GM06990 (cell line): ENCODE measurements at regions not wholly inside any gene's neighbourhood (a gene's known extent, or its start where the extent isn't known, plus 50 kb on each side); places are given as distances from the start of the nearest gene placed in this dataset.

Source experiments
- DNase-seq: peaks from one replicate; pipeline ENCODE4 v3.0.0-alpha.2; 2011; ENCODE audit not compliant: insufficient read length; ENCODE audit errors: extremely low read depth
- H3K27me3 ChIP-seq: replicated peaks from 2 replicates; pipeline ENCODE4 v1.6.0; 2011; ENCODE audit warnings: low read length; ENCODE audit not compliant: control insufficient read depth, insufficient read depth
- H3K36me3 ChIP-seq: 2 replicates; pipeline ENCODE4 v1.5.1; 2011; ENCODE audit warnings: low read length; ENCODE audit not compliant: control insufficient read depth, insufficient read depth
- H3K4me3 ChIP-seq: replicated peaks from 2 replicates; pipeline ENCODE4 v1.5.1; 2011; ENCODE audit warnings: low read depth, mild to moderate bottlenecking, control low read depth, low read length
- TF ChIP-seq, protein P1 (sequence below): IDR thresholded peaks from 2 replicates; pipeline ENCODE4 v1.5.1; 2011; ENCODE audit warnings: low read length, control low read depth, mild to moderate bottlenecking, inconsistent platforms; ENCODE audit not compliant: insufficient read depth, poor library complexity, severe bottlenecking

DNA sequence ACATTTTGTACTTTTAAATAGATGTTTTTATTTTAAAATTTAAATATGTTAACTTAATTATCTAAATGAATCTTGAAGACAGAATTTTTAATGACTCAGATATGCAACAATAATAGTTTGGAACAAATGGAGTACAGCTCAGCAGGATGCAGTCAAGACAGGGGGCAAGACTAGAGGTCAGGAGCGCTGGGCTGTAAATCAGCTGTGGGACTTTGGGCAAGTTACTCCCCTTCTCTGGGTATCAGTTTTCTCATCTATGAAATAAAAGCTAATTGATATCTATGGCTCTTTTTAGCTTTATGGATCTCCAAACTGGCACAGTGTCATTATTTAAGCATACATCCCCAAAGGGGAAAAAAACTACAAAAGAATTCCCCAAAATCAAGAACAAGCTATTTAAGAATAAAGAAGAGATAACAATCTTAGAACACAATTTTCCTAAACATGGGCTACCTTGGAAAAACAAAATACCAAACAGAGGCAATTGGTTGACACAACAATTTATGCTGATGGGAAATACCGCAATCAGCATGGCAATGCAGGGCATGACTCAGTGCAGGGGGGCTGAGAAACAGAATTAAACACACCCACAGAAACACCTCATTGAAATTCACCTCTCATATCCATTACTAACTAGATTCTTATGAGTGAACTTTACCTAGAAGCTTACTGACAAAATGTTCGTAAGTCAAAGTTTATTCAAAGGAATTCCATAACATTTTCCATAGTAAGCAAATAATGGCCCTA lies 188.2 kb downstream of the SIM1 start:
- DNase-seq, result no peak
- H3K4me3 ChIP-seq, result no peak overlapping the region
- TF ChIP-seq, protein P1, sequence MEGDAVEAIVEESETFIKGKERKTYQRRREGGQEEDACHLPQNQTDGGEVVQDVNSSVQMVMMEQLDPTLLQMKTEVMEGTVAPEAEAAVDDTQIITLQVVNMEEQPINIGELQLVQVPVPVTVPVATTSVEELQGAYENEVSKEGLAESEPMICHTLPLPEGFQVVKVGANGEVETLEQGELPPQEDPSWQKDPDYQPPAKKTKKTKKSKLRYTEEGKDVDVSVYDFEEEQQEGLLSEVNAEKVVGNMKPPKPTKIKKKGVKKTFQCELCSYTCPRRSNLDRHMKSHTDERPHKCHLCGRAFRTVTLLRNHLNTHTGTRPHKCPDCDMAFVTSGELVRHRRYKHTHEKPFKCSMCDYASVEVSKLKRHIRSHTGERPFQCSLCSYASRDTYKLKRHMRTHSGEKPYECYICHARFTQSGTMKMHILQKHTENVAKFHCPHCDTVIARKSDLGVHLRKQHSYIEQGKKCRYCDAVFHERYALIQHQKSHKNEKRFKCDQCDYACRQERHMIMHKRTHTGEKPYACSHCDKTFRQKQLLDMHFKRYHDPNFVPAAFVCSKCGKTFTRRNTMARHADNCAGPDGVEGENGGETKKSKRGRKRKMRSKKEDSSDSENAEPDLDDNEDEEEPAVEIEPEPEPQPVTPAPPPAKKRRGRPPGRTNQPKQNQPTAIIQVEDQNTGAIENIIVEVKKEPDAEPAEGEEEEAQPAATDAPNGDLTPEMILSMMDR, result no peak
- no peaks in the 10 kb centered on the region for H3K27me3 ChIP-seq
- H3K36me3 ChIP-seq, result no peaks in the 10 kb centered on the region

DNA sequence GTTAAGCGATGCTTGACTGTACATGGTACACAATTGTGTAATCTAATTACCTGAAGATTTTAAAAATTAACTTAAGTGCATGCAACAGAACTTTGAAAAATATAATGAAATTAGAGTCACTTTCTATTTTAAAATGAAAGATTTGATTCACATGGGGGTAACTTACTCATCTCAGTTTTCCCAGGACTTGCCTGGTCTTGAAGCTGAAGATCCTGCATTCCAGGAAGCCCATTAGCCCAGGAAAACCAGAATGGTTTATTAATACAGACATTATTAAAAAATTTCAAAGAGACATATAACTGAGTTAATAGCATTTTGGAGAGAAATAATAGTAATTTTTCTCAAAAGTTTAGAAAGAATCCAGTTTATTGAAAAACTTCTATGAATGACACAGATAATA lies 190.6 kb downstream of the SIM1 start:
- Histone ChIP-seq H3K4me3 (no peak overlapping the region), H3K27me3 (no peaks in the 10 kb centered on the region), H3K36me3 (no peaks in the 10 kb centered on the region)
- DNase-seq, result no peak
- TF ChIP-seq, protein P1, result no peak

DNA sequence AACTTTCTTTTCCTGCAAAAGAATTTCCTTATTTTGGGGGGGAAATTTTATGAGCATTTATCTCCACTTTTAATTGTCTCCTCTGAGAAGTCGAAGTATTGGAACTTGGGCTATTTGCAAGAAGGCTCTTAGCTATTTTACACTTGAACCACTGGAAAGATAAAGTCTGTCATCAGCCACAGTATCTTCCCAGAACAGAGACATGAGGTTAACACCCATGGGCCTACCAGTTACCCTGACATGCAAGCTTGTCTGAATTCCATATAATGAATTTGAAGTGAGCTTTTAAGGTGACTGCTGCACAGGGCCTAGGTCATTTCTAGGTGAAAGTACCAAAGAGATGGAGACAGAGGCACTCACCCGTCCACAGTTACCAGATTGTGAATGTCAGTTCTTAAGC lies 193.1 kb downstream of the SIM1 start:
- no peak for DNase-seq
- Histone ChIP-seq H3K27me3 (no peaks in the 10 kb centered on the region), H3K36me3 (no peaks in the 10 kb centered on the region), H3K4me3 (no peak overlapping the region)
- TF ChIP-seq, protein P1, result no peak

DNA sequence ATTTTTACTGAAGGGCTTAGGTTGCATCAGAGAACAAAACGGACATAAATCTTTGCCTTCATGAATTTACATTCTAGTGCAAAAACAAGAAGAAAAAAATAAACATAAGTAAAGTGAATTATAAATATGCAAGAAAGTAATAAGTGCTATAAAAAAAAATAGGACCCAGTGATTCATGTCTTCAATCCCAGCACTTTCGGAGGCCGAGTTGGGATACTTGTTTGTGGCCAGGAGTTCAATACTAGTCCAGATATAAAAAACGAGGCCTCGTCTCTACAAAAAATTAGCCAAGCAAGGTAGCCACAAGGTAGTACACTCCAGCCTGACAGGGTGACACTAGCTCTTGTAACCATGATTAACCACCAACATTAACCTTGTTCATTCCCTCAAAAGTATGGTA lies 193.5 kb downstream of the SIM1 start:
- DNase-seq, result no peak
- Histone ChIP-seq H3K27me3 (no peaks in the 10 kb centered on the region), H3K4me3 (no peak overlapping the region), H3K36me3 (no peaks in the 10 kb centered on the region)
- TF ChIP-seq, protein P1, result no peak

DNA sequence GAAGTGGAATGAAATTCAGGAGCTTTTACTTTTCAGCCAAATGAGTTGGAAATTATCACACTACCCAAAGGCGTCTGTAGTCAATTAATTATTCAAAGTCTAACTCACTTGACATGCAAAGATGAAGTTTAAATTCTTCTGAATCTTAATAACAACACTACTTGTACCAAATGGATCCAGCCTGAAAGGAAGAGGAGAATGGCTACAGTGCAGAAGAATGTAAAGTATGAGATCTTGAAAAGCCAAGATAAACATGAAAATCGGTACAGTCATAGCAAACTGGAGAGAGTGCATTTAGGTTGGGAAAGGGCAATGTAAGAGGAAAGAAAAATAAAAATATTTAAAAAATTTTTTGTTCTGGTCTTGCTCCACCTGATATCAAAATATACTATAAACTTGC lies 195.5 kb downstream of the SIM1 start:
- DNase-seq, result no peak
- no peaks in the 10 kb centered on the region for H3K27me3 ChIP-seq
- no peaks in the 10 kb centered on the region for H3K36me3 ChIP-seq
- TF ChIP-seq, protein P1, result no peak
- no peak overlapping the region for H3K4me3 ChIP-seq

DNA sequence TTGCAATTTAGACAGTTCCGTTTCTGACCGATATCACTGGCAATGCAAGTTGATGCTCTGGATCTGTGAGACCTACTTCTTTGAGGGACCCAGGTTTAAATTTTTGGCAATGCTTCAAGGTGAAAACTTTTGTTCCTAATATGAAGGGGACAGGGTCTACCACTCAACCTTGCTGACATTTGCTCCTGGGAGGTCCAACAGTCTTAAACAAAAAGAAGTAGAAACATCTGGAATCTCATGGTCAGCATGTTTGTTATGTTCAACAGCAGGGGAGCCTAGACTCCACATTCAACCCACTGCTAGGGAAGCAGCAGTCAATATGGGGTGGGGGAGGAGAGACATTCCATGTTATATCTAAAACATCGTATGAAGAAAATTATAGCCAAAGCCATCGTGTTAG lies 196.4 kb downstream of the SIM1 start:
- Histone ChIP-seq H3K4me3 (no peak overlapping the region), H3K27me3 (no peaks in the 10 kb centered on the region), H3K36me3 (no peaks in the 10 kb centered on the region)
- TF ChIP-seq, protein P1, result no peak
- DNase-seq, result no peak
